Natural killer cell (primary cell): ENCODE measurements at regions not wholly inside any gene's neighbourhood (a gene's known extent, or its start where the extent isn't known, plus 50 kb on each side); places are given as distances from the start of the nearest gene placed in this dataset.

Experiments
- ATAC-seq, 3 donors: fragments of 150-1000 bp in 2 of 3; fragments of 200-7000 bp in 1 of 3; cut with Tn5 transposase; 1 replicate in 1 of 3; 2 replicates in 2 of 3; pipeline ENCODE4 v1.10.0; 2021; ENCODE audit warnings: mild to moderate bottlenecking in 2 of 3, moderate library complexity in 2 of 3
- DNase-seq, 2 donors: peaks; one replicate each; pipeline versions ENCODE4 v3.0.0 to v3.0.0-alpha.2; 2013 to 2021; ENCODE audit warnings: mixed read lengths in 1 of 2
- H3K27ac ChIP-seq: one replicate; pipeline ENCODE4 v1.5.1; 2013; ENCODE audit warnings: mild to moderate bottlenecking, low read length
- H3K27me3 ChIP-seq: one replicate; pipeline ENCODE4 v1.6.1; 2013; ENCODE audit warnings: low read length; ENCODE audit not compliant: control insufficient read depth, insufficient read depth
- H3K36me3 ChIP-seq: one replicate; pipeline ENCODE4 v1.6.1; 2013; ENCODE audit warnings: low read length; ENCODE audit not compliant: control insufficient read depth, insufficient read depth
- H3K4me1 ChIP-seq: one replicate; pipeline ENCODE4 v1.6.1; 2013; ENCODE audit warnings: low read length; ENCODE audit not compliant: control insufficient read depth, insufficient read depth
- H3K4me3 ChIP-seq: one replicate; pipeline ENCODE4 v1.5.1; 2013; ENCODE audit warnings: low read length
- H3K9me3 ChIP-seq: one replicate; pipeline ENCODE4 v1.6.1; 2013; ENCODE audit warnings: low read length; ENCODE audit not compliant: control insufficient read depth, insufficient read depth
- H3K27ac Mint-ChIP-seq, 2 donors: one replicate each; pipeline ENCODE4 v1.8.0; 2022; ENCODE audit warnings: mild to moderate bottlenecking in 2 of 2, mixed read lengths in 2 of 2, moderate library complexity in 1 of 2
- H3K27me3 Mint-ChIP-seq, 2 donors: one replicate each; pipeline ENCODE4 v1.8.0; 2022; ENCODE audit warnings: low read depth in 2 of 2, mixed read lengths in 2 of 2
- H3K36me3 Mint-ChIP-seq: one replicate; pipeline ENCODE4 v1.8.0; 2022; ENCODE audit warnings: mixed read lengths
- H3K4me1 Mint-ChIP-seq, 2 donors: one replicate each; pipeline ENCODE4 v1.8.0; 2022; ENCODE audit warnings: mixed read lengths in 2 of 2
- H3K4me3 Mint-ChIP-seq: one replicate; pipeline ENCODE4 v1.8.0; 2022; ENCODE audit warnings: mild to moderate bottlenecking, moderate library complexity, mixed read lengths
- H3K9me3 Mint-ChIP-seq, 2 donors: one replicate each; pipeline ENCODE4 v1.8.0; 2022; ENCODE audit warnings: mixed read lengths in 2 of 2
- CTCF ChIP-seq: fragments of 200-600 bp; IDR thresholded peaks from one replicate; pipeline ENCODE4 v1.8.0; 2022; ENCODE audit warnings: antibody characterized with exemption
- WGBS: methylation state at CpG from one replicate; pipeline ENCODE4 v1.1.7; 2013; ENCODE audit warnings: missing lambda C conversion rate; ENCODE audit not compliant: insufficient coverage; 5-methylcytosine and 5-hydroxymethylcytosine counted together
- intact Hi-C: fragments of 100-400 bp; cut with micrococcal nuclease; formaldehyde crosslinking; loops from one replicate; pipeline ENCODE4 v1.14.2; 2022

- Mint-ChIP-seq H3K27ac (no peak overlapping the region), H3K4me1 (no peaks in the 10 kb centered on the region), H3K4me3 (no peak overlapping the region), H3K36me3 (no peaks in the 10 kb centered on the region), H3K27me3 (peaks cover 0 to 11% of the 10 kb centered on the region in 2 donors), H3K9me3 (no peaks in the 10 kb centered on the region)
- ATAC-seq: no peak
- 83% methylated on average over 12 of the region's 12 CpGs for WGBS
- no peaks in the 10 kb centered on the region for H3K9me3 ChIP-seq
- intact Hi-C loops: no loop called here
- DNase-seq: no peak
- no peak for TF ChIP-seq CTCF
- H3K4me3 ChIP-seq: no peak overlapping the region
- no peaks in the 10 kb centered on the region for H3K36me3 ChIP-seq
- H3K27me3 ChIP-seq: no peaks in the 10 kb centered on the region
- H3K27ac ChIP-seq: no peak overlapping the region
- H3K4me1 ChIP-seq: no peaks in the 10 kb centered on the region
Measured at GRCh38 chr22:20641198-20641892, 132.6 kb upstream of the SERPIND1 start.

GRCh38 chr22:20641919-20642579, 131.9 kb upstream of the SERPIND1 start:
- TF ChIP-seq CTCF: no peak
- Mint-ChIP-seq H3K27me3 (peaks cover 0 to 8% of the 10 kb centered on the region in 2 donors), H3K9me3 (no peaks in the 10 kb centered on the region), H3K27ac (no peak overlapping the region), H3K36me3 (no peaks in the 10 kb centered on the region), H3K4me1 (no peaks in the 10 kb centered on the region), H3K4me3 (no peak overlapping the region)
- no peak overlapping the region for H3K27ac ChIP-seq
- no peaks in the 10 kb centered on the region for H3K27me3 ChIP-seq
- no peaks in the 10 kb centered on the region for H3K9me3 ChIP-seq
- DNase-seq (no peak), ATAC-seq (no peak)
- 88% methylated on average over 5 of the region's 5 CpGs for whole genome bisulfite sequencing
- intact Hi-C loops: no loop called here
- H3K36me3 ChIP-seq: no peaks in the 10 kb centered on the region
- no peaks in the 10 kb centered on the region for H3K4me1 ChIP-seq
- H3K4me3 ChIP-seq: no peak overlapping the region

GRCh38 chr22:20642668-20643179, 131.2 kb upstream of the SERPIND1 start:
- no peak overlapping the region for H3K27ac ChIP-seq
- peaks cover 0 to 8% of the 10 kb centered on the region in 2 donors for H3K27me3 Mint-ChIP-seq
- no peaks in the 10 kb centered on the region for H3K9me3 ChIP-seq
- TF ChIP-seq CTCF: no peak
- H3K4me1 ChIP-seq: no peaks in the 10 kb centered on the region
- H3K4me3 ChIP-seq: no peak overlapping the region
- H3K36me3 Mint-ChIP-seq: no peaks in the 10 kb centered on the region
- no peaks in the 10 kb centered on the region for H3K4me1 Mint-ChIP-seq
- no peaks in the 10 kb centered on the region for H3K27me3 ChIP-seq
- no peaks in the 10 kb centered on the region for H3K36me3 ChIP-seq
- WGBS: 86% methylated on average over 3 of the region's 3 CpGs
- DNase-seq (no peak), ATAC-seq (no peak)
- intact Hi-C loops: no loop called here
- no peaks in the 10 kb centered on the region for H3K9me3 Mint-ChIP-seq
- no peak overlapping the region for H3K27ac Mint-ChIP-seq
- H3K4me3 Mint-ChIP-seq: no peak overlapping the region
